ENCODE measurements at regions not wholly inside any gene's neighbourhood (a gene's known extent, or its start where the extent isn't known, plus 50 kb on each side); places are given as distances from the start of the nearest gene placed in this dataset.
"Not testable (repeated sequence)": the region's sequence is repeated elsewhere in the genome, so short reads cannot be mapped to it uniquely, and the experiment has no call there.

DNA sequence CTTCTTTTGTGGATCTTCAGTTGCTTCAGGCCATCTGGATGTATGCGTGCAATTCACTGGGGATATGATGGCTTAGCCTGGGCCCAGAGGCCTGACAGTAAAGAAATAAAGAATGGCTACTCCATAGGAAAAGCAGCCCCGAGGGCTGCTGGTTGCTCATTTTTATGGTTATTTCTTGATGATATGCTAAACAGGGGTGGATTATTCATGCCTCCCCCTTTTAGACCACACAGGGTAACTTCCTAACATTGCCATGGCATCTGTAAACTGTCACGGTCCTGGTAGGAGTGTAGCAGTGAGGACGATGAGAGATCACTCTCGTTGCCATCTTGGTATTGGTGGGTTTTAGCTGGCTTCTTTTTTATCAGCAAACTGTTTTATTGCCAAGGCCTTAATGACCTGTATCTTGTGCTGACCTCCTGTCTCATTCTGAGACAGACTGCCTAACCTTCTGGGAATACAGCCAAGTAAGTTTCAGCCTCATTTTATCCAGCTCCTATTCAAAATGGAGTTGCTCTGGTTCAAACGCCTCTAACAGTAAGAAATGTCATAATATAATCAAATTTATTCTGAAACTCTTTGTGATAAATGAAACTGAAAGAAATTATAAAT lies 60.5 kb downstream of the DSEL start:
- H3K27me3 Mint-ChIP-seq: no peaks in the 10 kb centered on the region
- ATAC-seq (no peak), DNase-seq (no peak)
- no peaks in the 10 kb centered on the region for H3K9me3 ChIP-seq (ENCODE audit: control insufficient read depth, low read length, poor library complexity, severe bottlenecking)
- no peak overlapping the region for H3K27ac Mint-ChIP-seq
- H3K4me1 Mint-ChIP-seq: peaks cover 9% of the 10 kb centered on the region
- no peak overlapping the region for H3K4me3 Mint-ChIP-seq
- no peaks in the 10 kb centered on the region for H3K36me3 Mint-ChIP-seq (ENCODE audit: low read depth)

DNA sequence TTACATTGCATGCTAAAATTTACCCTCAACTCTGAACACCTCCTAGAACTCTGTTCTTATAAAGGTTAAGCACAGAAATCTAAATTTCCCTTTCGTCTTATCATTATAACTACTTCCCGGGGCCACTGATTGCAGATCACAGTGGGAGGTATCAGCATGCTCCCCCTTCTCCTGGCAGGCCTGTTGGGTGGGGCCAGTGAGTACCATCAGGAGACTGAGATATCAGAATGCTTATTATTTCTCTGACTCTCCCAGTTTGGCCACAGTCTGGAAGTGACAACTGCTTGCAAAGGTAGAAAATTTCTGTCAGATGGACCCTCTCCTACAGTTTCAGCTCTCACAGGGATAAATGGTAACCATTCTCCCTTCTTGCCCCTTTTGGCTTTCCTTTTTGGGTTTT lies 62.6 kb downstream of the DSEL start:
- Mint-ChIP-seq H3K27me3 (no peaks in the 10 kb centered on the region), H3K36me3 (ENCODE audit: low read depth) (no peaks in the 10 kb centered on the region), H3K4me1 (peaks cover 9% of the 10 kb centered on the region), H3K4me3 (no peak overlapping the region), H3K27ac (no peak overlapping the region)
- ATAC-seq: no peak
- no peaks in the 10 kb centered on the region for H3K9me3 ChIP-seq (ENCODE audit: control insufficient read depth, low read length, poor library complexity, severe bottlenecking)
- DNase-seq: no peak

DNA sequence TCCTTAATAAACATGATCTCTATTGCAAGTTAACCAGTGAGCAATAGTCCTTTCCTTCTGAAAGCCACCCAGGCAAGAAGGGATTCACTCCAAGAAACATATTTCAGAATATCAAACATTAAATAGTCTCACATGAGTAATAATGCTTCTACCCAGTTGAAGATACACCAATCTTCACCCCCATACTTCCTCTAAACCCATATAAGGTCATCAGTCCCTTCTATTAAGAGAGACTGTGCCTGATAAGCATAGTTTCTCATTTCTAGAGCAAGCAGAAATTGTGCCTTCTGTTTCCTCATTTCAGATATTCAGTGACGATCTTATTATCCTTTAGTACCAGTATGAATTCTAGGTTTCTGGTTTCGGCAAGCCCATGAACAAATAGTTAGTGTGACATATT lies 64.6 kb downstream of the DSEL start:
- Mint-ChIP-seq H3K4me1 (peaks cover 9% of the 10 kb centered on the region), H3K27ac (no peak overlapping the region), H3K27me3 (no peaks in the 10 kb centered on the region), H3K36me3 (ENCODE audit: low read depth) (no peaks in the 10 kb centered on the region), H3K4me3 (no peak overlapping the region)
- DNase-seq (no peak), ATAC-seq (no peak)
- no peaks in the 10 kb centered on the region for H3K9me3 ChIP-seq (ENCODE audit: control insufficient read depth, low read length, poor library complexity, severe bottlenecking)

DNA sequence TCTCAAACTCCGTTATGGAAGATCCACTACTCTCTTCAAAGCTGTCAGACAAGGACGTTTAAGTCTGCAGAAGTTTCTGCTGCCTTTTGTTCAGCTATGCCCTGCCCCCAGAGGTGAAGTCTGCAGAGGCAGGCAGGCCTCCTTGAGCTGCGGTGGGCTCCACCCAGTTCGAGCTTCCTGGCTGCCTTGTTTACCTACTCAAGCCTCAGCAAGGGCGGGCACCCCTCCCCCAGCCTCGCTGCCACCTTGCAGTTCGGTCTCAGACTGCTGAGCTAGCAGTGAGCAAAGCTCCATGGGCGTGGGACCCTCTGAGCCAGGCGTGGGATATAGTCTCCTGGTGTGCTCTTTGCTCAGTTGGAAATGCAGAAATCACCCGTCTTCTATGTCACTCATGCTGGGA lies 65.4 kb downstream of the DSEL start:
- not testable (repeated sequence) for H3K9me3 ChIP-seq (ENCODE audit: control insufficient read depth, low read length, poor library complexity, severe bottlenecking); H3K36me3 Mint-ChIP-seq (ENCODE audit: low read depth); H3K27ac Mint-ChIP-seq; H3K27me3 Mint-ChIP-seq; H3K4me1 Mint-ChIP-seq; DNase-seq; H3K4me3 Mint-ChIP-seq; ATAC-seq

DNA sequence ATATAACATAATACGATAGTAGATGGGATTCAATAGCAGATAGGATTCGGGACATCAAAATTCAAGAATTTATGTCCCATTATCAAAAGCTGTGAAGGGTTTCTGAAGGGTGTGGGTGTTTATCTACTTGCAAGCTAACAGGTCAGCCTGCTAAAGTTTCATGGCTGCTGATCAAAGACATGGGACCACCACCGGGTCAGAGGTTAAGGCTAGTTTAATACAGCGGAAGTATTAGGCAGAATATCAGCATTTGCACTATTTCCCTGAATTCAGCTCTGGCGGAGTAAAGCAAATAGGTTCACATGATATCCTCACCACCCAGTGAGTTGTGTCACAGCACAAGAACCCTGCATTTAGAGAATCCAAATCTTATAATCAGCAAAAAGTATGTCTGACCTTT lies 82.5 kb downstream of the DSEL start:
- no peaks in the 10 kb centered on the region for H3K4me1 Mint-ChIP-seq
- DNase-seq (no peak), ATAC-seq (no peak)
- no peak overlapping the region for H3K27ac Mint-ChIP-seq
- H3K9me3 ChIP-seq (ENCODE audit: control insufficient read depth, low read length, poor library complexity, severe bottlenecking): peaks cover 2% of the 10 kb centered on the region
- H3K36me3 Mint-ChIP-seq (ENCODE audit: low read depth): no peaks in the 10 kb centered on the region
- no peak overlapping the region for H3K4me3 Mint-ChIP-seq
- H3K27me3 Mint-ChIP-seq: peaks cover 11% of the 10 kb centered on the region

DNA sequence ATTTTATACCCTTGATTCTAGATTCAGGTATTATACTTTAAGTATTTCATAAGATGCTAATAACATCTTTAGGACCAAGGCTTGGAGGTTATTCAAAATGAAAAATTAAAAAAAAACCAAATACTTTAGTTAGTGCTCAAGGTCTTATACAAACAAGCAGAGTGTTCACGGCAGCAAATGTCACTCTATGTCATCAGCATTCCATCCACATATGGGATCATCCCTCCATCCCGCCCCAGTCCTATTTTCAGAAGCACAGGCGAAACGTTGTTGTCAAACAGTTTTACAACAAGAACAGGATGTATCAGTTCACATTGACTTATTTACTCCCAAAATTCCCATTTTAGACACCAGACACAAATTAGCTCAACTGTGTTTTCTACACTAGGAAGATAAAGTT lies 83.7 kb downstream of the DSEL start:
- no peaks in the 10 kb centered on the region for H3K4me1 Mint-ChIP-seq

DNA sequence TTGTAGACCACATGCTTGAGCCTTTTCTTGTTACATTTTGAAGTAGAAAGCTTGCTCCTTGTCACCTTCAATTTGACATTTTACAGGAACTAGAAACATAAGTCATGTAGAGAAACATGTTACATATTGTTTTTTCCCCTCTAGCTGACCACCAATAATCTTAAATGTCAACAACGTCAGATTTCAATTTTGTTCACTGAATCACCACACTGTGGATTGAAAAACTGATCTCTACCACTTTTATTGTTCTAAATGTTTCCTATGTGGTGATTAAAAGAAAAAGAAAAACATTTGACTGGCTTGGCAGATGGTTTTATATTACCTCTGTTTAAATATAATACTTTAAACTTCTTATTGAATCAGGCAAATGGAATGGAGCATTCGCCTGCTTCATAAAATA lies 87.7 kb downstream of the DSEL start:
- H3K27ac Mint-ChIP-seq: no peak overlapping the region
- ATAC-seq (no peak), DNase-seq (no peak)
- H3K27me3 Mint-ChIP-seq: peaks cover 11% of the 10 kb centered on the region
- H3K36me3 Mint-ChIP-seq (ENCODE audit: low read depth): no peaks in the 10 kb centered on the region
- no peaks in the 10 kb centered on the region for H3K4me1 Mint-ChIP-seq
- no peaks in the 10 kb centered on the region for H3K9me3 ChIP-seq (ENCODE audit: control insufficient read depth, low read length, poor library complexity, severe bottlenecking)
- no peak overlapping the region for H3K4me3 Mint-ChIP-seq

More for the DNA sequence above, 83.7 kb downstream of the DSEL start:
- no peak for ATAC-seq
- H3K9me3 ChIP-seq (ENCODE audit: control insufficient read depth, low read length, poor library complexity, severe bottlenecking): peaks cover under 1% of the 10 kb centered on the region
- no peak overlapping the region for H3K4me3 Mint-ChIP-seq
- no peak overlapping the region for H3K27ac Mint-ChIP-seq
- peaks cover 11% of the 10 kb centered on the region for H3K27me3 Mint-ChIP-seq
- H3K36me3 Mint-ChIP-seq (ENCODE audit: low read depth): no peaks in the 10 kb centered on the region
- no peak for DNase-seq

DNA sequence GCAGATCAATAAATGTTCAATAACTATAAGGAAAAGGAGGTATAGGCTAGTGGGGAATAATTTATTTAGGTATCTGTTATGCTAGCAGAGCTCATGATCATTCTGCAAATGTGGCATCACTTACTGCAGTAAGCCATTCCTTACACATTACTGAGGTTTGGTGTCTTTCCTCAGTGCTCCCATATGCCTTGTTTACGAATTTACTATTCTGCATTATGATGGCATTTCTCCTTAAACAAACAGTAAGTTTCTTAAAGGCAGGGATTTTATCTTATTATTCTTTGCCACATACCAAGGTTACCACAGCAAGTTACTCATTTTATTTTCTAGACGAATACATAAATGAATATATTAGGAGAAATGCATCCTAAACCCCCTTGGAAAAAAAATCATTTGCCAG lies 88.4 kb downstream of the DSEL start:
- no peaks in the 10 kb centered on the region for H3K9me3 ChIP-seq (ENCODE audit: control insufficient read depth, low read length, poor library complexity, severe bottlenecking)
- peaks cover 11% of the 10 kb centered on the region for H3K27me3 Mint-ChIP-seq
- ATAC-seq (no peak), DNase-seq (no peak)
- no peak overlapping the region for H3K27ac Mint-ChIP-seq
- H3K4me3 Mint-ChIP-seq: no peak overlapping the region
- H3K4me1 Mint-ChIP-seq: no peaks in the 10 kb centered on the region
- no peaks in the 10 kb centered on the region for H3K36me3 Mint-ChIP-seq (ENCODE audit: low read depth)

DNA sequence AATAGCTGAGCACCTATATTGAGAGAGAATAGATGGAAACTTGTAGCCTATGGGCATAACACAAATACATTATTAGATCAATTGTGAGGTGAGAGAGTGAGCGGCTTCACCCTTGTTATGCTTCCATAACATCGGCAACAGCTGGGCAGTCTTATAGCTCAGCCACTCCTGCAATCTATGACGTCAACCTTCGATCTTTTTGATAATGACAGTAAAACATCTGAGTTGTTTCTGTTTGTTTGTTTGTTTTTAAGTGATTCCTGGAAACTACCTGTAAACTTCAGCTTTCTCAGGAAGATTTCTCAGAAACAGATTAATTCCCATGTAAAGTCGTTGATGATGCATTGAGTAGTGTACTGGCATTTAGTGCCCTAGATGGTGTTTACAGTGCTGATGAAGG lies 90.0 kb downstream of the DSEL start:
- H3K4me3 Mint-ChIP-seq: no peak overlapping the region
- no peaks in the 10 kb centered on the region for H3K4me1 Mint-ChIP-seq
- peaks cover under 1% of the 10 kb centered on the region for H3K27me3 Mint-ChIP-seq
- ATAC-seq (no peak), DNase-seq (no peak)
- no peaks in the 10 kb centered on the region for H3K9me3 ChIP-seq (ENCODE audit: control insufficient read depth, low read length, poor library complexity, severe bottlenecking)
- no peak overlapping the region for H3K27ac Mint-ChIP-seq
- no peaks in the 10 kb centered on the region for H3K36me3 Mint-ChIP-seq (ENCODE audit: low read depth)

DNA sequence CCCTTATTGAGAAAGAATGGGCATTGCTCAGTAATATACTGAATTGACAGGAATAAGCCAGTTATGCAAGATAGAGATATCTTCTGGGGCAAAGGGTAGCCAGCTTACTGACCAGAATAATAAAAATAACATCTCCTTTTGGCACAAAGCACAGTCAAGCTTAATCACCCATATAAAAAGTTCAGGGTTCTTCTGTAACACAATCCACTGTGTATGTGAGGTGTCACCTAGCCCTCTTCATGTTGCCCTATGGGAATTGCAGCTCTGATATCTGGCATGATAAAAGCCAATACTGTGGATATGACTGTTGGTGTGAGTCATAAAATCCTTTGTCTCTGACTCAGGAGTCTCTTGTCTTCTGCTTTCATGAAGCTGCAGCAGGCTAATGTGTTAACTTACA lies 90.8 kb downstream of the DSEL start:
- DNase-seq (no peak), ATAC-seq (no peak)
- no peaks in the 10 kb centered on the region for H3K27me3 Mint-ChIP-seq
- no peak overlapping the region for H3K27ac Mint-ChIP-seq
- no peak overlapping the region for H3K4me3 Mint-ChIP-seq
- H3K4me1 Mint-ChIP-seq: no peaks in the 10 kb centered on the region
- no peaks in the 10 kb centered on the region for H3K36me3 Mint-ChIP-seq (ENCODE audit: low read depth)
- no peaks in the 10 kb centered on the region for H3K9me3 ChIP-seq (ENCODE audit: control insufficient read depth, low read length, poor library complexity, severe bottlenecking)

DNA sequence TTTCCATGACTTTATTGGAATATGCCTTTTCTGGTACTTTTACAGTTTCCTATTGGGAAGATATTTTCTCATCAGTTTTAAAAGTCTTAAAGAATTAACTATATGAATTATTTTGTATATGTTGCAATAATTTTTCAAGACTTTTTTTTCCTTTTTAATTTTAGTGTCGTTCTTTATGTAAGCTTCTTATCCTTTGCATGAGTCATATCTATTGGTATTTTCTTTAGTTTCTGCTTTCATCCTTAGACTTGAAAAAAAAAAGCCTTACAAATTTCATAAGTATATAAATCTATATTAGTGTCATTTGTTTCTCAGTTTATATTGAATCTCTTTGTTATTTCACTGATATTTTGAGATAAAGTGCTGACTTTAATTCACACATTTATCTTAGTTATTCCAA lies 94.9 kb downstream of the DSEL start:
- Mint-ChIP-seq H3K36me3 (ENCODE audit: low read depth) (no peaks in the 10 kb centered on the region), H3K27me3 (no peaks in the 10 kb centered on the region)
- ATAC-seq: no peak

DNA sequence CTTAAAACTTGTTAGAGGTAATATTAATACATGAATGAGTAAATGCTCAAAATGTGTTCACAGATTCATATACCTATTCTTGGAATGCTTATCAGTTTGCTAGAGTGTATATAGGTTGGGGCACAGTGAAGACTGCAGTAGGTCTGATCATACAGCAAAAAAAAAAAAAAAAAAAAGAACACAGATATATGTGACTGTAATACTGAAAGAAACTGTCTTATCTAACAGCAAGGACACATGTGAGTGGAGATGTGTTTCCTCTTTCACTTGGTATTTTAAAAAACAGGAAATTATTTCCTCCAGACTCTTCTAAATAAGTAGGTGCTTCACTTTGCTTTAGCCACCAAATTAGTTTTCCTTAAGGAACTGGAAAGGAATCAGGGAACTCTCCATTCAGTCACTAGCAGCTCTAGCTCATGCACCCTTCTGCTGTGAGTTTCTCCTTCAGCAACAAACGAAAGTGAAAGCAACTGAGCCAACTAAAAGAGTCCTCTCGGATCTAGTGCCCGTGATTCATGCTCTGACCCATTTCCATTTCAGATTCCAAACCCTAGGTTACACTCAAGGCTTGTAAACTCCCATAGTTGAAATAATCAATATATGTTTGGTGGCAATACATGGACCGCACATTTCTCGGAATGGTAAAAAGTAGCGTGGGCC lies 98.5 kb downstream of the DSEL start:
- peak overlapping the region; percentile 77 for H3K4me3 Mint-ChIP-seq
- H3K27ac Mint-ChIP-seq: peak overlapping the region; percentile 67
- no peaks in the 10 kb centered on the region for H3K9me3 ChIP-seq (ENCODE audit: control insufficient read depth, low read length, poor library complexity, severe bottlenecking)
- no peaks in the 10 kb centered on the region for H3K27me3 Mint-ChIP-seq
- no peak for DNase-seq
- H3K4me1 Mint-ChIP-seq: peaks cover 4% of the 10 kb centered on the region
- H3K36me3 Mint-ChIP-seq (ENCODE audit: low read depth): no peaks in the 10 kb centered on the region
- peak; percentile 74 for ATAC-seq

More for the DNA sequence above, 94.9 kb downstream of the DSEL start:
- no peak for DNase-seq
- peaks cover 4% of the 10 kb centered on the region for H3K4me1 Mint-ChIP-seq
- H3K9me3 ChIP-seq (ENCODE audit: control insufficient read depth, low read length, poor library complexity, severe bottlenecking): no peaks in the 10 kb centered on the region
- H3K4me3 Mint-ChIP-seq: no peak overlapping the region
- no peak overlapping the region for H3K27ac Mint-ChIP-seq

DNA sequence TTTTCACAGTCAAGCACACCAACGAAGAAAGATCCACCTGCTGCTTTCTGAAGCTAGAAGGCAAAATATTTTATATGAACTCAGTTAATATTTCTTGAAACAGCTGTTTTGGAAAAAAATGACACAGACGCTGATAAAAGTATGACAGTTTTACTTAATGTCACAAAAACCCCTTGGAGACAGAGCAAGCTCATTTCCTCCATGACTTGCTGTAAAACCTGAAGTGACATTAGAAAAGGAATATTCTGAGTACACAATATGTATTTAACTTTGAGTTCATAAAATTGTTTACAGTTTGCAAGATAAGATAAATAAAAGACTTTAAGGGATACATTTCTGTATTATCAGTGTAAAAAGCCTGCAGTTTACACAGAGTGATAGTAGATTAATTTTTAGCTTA lies 105.4 kb downstream of the DSEL start:
- ATAC-seq (no peak), DNase-seq (no peak)
- H3K4me1 Mint-ChIP-seq: peaks cover 4% of the 10 kb centered on the region
- no peak overlapping the region for H3K27ac Mint-ChIP-seq
- peaks cover 2% of the 10 kb centered on the region for H3K36me3 Mint-ChIP-seq (ENCODE audit: low read depth)
- H3K9me3 ChIP-seq (ENCODE audit: control insufficient read depth, low read length, poor library complexity, severe bottlenecking): no peaks in the 10 kb centered on the region
- no peak overlapping the region for H3K4me3 Mint-ChIP-seq
- H3K27me3 Mint-ChIP-seq: no peaks in the 10 kb centered on the region
